Endothelial cell of umbilical vein (primary cell): ENCODE measurements at regions not wholly inside any gene's neighbourhood (a gene's known extent, or its start where the extent isn't known, plus 50 kb on each side); places are given as distances from the start of the nearest gene placed in this dataset.

ENCODE experiments used
- BruUV-seq: library from RNA; stranded (reverse); fragments of 400-500 nt; replicated peaks from 2 replicates; lab custom pipeline; 2021; lab: Mats Ljungman, UMichigan
- CTCF ChIA-PET: fragments of 300-600, 350-600 bp; sonication (Branson Sonifier 250); formaldehyde crosslinking; loops from one replicate; lab custom pipeline; 2021; ENCODE audit warnings: antibody characterized with exemption, inconsistent platforms; lab: Charles Lee
- POLR2A ChIA-PET: fragments of 300-600, 350-600 bp; sonication (Branson Sonifier 250); formaldehyde crosslinking; loops from one replicate; lab custom pipeline; 2021; ENCODE audit warnings: antibody characterized with exemption, inconsistent platforms; lab: Charles Lee
- DNase-seq: peaks from one replicate; pipeline ENCODE4 v3.0.0-alpha.2; 2011; ENCODE audit warnings: low read depth, low spot score
- FAIRE-seq: peaks from 2 replicates; lab custom pipeline; 2011; peaks lifted over from hg19 to GRCh38; lab: Jason Lieb, UNC
- H2AFZ ChIP-seq: 2 replicates; pipeline ENCODE4 v1.6.0; 2012; ENCODE audit warnings: low read depth, low read length, control low read depth, inconsistent platforms
- H3K27ac ChIP-seq: 2 replicates; pipeline ENCODE4 v1.5.1; 2011; ENCODE audit warnings: low read depth, mild to moderate bottlenecking, control low read depth, low read length, moderate library complexity; ENCODE audit not compliant: insufficient read depth
- H3K27me3 ChIP-seq, 2 experiments: 2 replicates each; pipeline versions ENCODE4 v1.6.0 to v1.6.1; 2011; ENCODE audit warnings: low read length in 2 of 2, mixed read lengths in 1 of 2; ENCODE audit not compliant: control insufficient read depth in 2 of 2, insufficient read depth in 2 of 2
- H3K36me3 ChIP-seq, 2 experiments: 2 replicates in 1 of 2; 3 replicates in 1 of 2; pipeline ENCODE4 v1.5.1; 2011; ENCODE audit warnings: low read length in 2 of 2, mild to moderate bottlenecking in 1 of 2, moderate library complexity in 1 of 2; ENCODE audit not compliant: control insufficient read depth in 2 of 2, insufficient read depth in 2 of 2; ENCODE audit errors: extremely low read depth in 1 of 2
- H3K4me1 ChIP-seq: 3 replicates; pipeline ENCODE4 v1.5.1; 2011; ENCODE audit warnings: mild to moderate bottlenecking, low read length; ENCODE audit not compliant: control insufficient read depth, insufficient read depth; ENCODE audit errors: extremely low read depth
- H3K4me2 ChIP-seq: 2 replicates; pipeline ENCODE4 v1.6.1; 2011; ENCODE audit warnings: low read length, control low read depth, mixed read lengths; ENCODE audit not compliant: insufficient read depth
- H3K4me3 ChIP-seq, 3 experiments: fragments of 200-600 bp in 1 of 3; sonication (generic), shearing (Covaris generic) in 1 of 3; replicated peaks in 1 of 3; 2 replicates each; pipeline ENCODE4 v1.5.1; 2011 to 2016; ENCODE audit warnings: control low read depth in 3 of 3, low read length in 3 of 3, mild to moderate bottlenecking in 2 of 3, inconsistent platforms in 1 of 3, low read depth in 1 of 3, moderate library complexity in 1 of 3; ENCODE audit not compliant: insufficient read depth in 1 of 3
- H3K79me2 ChIP-seq: 2 replicates; pipeline ENCODE4 v1.6.0; 2012; ENCODE audit warnings: low read length, inconsistent platforms; ENCODE audit not compliant: control insufficient read depth, insufficient read depth
- H3K9ac ChIP-seq: replicated peaks from 2 replicates; pipeline ENCODE3; 2011; ENCODE audit warnings: low read length, control low read depth; ENCODE audit not compliant: insufficient read depth; ENCODE audit errors: extremely low read depth
- H3K9me1 ChIP-seq: replicated peaks from 3 replicates; pipeline ENCODE4 v1.6.0; 2011; ENCODE audit warnings: mild to moderate bottlenecking, low read length; ENCODE audit not compliant: control insufficient read depth, insufficient read depth; ENCODE audit errors: extremely low read depth
- H3K9me3 ChIP-seq: replicated peaks from 2 replicates; pipeline ENCODE4 v1.5.1; 2012; ENCODE audit warnings: low read length, inconsistent platforms; ENCODE audit not compliant: control insufficient read depth, insufficient read depth
- H4K20me1 ChIP-seq: replicated peaks from 2 replicates; pipeline ENCODE3; 2011; ENCODE audit warnings: mild to moderate bottlenecking, low read length; ENCODE audit not compliant: control insufficient read depth, insufficient read depth; ENCODE audit errors: extremely low read depth
- EZH2 ChIP-seq: IDR thresholded peaks from 2 replicates; pipeline ENCODE4 v1.6.1; 2012; ENCODE audit warnings: borderline replicate concordance, low read depth, mild to moderate bottlenecking, moderate library complexity, low read length, inconsistent platforms; ENCODE audit not compliant: severe bottlenecking
- FOS ChIP-seq: IDR thresholded peaks from 2 replicates; pipeline ENCODE4 v1.6.1; 2011; ENCODE audit warnings: mild to moderate bottlenecking, low read length, moderate library complexity, borderline replicate concordance; ENCODE audit not compliant: insufficient read depth
- GATA2 ChIP-seq: IDR thresholded peaks from 2 replicates; pipeline ENCODE4 v1.7.0; 2011; ENCODE audit warnings: low read depth, mild to moderate bottlenecking, moderate library complexity, mixed read lengths, low read length; ENCODE audit not compliant: insufficient read length, insufficient read depth
- JUN ChIP-seq: IDR thresholded peaks from 2 replicates; pipeline ENCODE4 v1.6.1; 2011; ENCODE audit warnings: borderline replicate concordance, low read depth; ENCODE audit not compliant: insufficient read length, insufficient read depth
- MYC ChIP-seq: IDR thresholded peaks from one replicate; pipeline ENCODE4 v1.6.1; 2011; ENCODE audit warnings: mild to moderate bottlenecking, low read depth, low read length
- POLR2A ChIP-seq: IDR thresholded peaks from 2 replicates; pipeline ENCODE4 v1.6.1; 2012; ENCODE audit warnings: low read depth, mild to moderate bottlenecking, control low read depth, low read length
- POLR2AphosphoS5 ChIP-seq: IDR thresholded peaks from 2 replicates; pipeline ENCODE4 v1.6.1; 2012; ENCODE audit warnings: low read depth, mild to moderate bottlenecking, control low read depth, low read length, moderate library complexity; ENCODE audit not compliant: insufficient read depth
- dilution Hi-C: fragments of 300-500 bp; cut with MboI; formaldehyde crosslinking; loops from one replicate; pipeline ENCODE4 v1.15.0; 2019; ENCODE audit warnings: low sequenced_read_pairs; ENCODE audit not compliant: extremely low pct_ligation_motif_present
- intact Hi-C: fragments of 100-400 bp; cut with micrococcal nuclease; formaldehyde crosslinking; loops from one replicate; pipeline ENCODE4 v1.10.0; 2022
- TF ChIP-seq, protein P1 (sequence below): IDR thresholded peaks from 2 replicates; pipeline ENCODE4 v1.6.1; 2011; ENCODE audit not compliant: insufficient read depth, insufficient read length
- TF ChIP-seq, protein P2 (sequence below), 2 donors: IDR thresholded peaks; 1 replicate in 1 of 2; 2 replicates in 1 of 2; pipeline ENCODE4 v1.5.1; 2011; ENCODE audit warnings: low read length in 2 of 2, mild to moderate bottlenecking in 2 of 2, moderate library complexity in 2 of 2, control low read depth in 1 of 2, inconsistent platforms in 1 of 2, low read depth in 1 of 2; ENCODE audit not compliant: insufficient read depth in 1 of 2; ENCODE audit errors: extremely low read depth in 1 of 2

DNA sequence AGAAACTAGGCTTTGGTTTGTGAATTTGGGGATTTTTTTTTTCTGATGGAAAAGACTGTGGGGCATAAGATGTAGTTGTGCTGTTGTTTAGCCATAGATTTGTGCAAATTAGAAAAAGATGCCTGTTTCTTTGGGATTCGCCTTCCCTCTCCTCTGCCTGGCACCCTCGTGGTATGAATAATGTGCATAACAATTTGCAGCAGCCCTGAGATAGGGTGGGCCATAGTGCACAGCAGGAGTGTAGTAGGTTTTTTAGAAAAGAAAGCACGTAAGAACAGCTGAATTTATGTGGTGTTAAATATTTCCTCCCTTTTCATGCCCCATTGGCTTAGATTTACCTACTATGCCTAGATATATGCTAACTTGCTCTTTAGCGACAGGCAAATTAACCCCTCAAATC, 158.9 kb downstream of the PTGER3 start:
- Histone ChIP-seq H3K4me1 (no peaks in the 10 kb centered on the region), H3K27ac (no peak overlapping the region), H3K9me3 (no peaks in the 10 kb centered on the region), H3K79me2 (no peaks in the 10 kb centered on the region), H3K9ac (no peak overlapping the region), H2AFZ (no peak overlapping the region), H3K4me2 (no peak overlapping the region), H3K27me3 (no peaks in the 10 kb centered on the region), H3K4me3 (no peak overlapping the region), H4K20me1 (no peaks in the 10 kb centered on the region), H3K9me1 (no peaks in the 10 kb centered on the region), H3K36me3 (no peaks in the 10 kb centered on the region)
- CTCF ChIA-PET = no interaction called here
- DNase-seq (no peak), FAIRE-seq (no peak)
- no TSS peak for BruUV-seq
- POLR2A ChIA-PET = no interaction called here
- intact Hi-C loops = no loop called here
- dilution Hi-C loops = no loop called here
- TF ChIP-seq MYC (no peak), POLR2A (no peak), JUN (no peak), GATA2 (no peak), EZH2 (no peak), FOS (no peak), POLR2AphosphoS5 (no peak)
- TF ChIP-seq, protein P1, sequence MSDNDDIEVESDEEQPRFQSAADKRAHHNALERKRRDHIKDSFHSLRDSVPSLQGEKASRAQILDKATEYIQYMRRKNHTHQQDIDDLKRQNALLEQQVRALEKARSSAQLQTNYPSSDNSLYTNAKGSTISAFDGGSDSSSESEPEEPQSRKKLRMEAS = no peak
- TF ChIP-seq, protein P2, sequence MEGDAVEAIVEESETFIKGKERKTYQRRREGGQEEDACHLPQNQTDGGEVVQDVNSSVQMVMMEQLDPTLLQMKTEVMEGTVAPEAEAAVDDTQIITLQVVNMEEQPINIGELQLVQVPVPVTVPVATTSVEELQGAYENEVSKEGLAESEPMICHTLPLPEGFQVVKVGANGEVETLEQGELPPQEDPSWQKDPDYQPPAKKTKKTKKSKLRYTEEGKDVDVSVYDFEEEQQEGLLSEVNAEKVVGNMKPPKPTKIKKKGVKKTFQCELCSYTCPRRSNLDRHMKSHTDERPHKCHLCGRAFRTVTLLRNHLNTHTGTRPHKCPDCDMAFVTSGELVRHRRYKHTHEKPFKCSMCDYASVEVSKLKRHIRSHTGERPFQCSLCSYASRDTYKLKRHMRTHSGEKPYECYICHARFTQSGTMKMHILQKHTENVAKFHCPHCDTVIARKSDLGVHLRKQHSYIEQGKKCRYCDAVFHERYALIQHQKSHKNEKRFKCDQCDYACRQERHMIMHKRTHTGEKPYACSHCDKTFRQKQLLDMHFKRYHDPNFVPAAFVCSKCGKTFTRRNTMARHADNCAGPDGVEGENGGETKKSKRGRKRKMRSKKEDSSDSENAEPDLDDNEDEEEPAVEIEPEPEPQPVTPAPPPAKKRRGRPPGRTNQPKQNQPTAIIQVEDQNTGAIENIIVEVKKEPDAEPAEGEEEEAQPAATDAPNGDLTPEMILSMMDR (IDR thresholded peaks at IDR 0.05; ENCODE audit: extremely low read depth in 1 of 2, insufficient read depth in 1 of 2, low read depth in 1 of 2, low read length in 2 of 2) = no peak
